GM12891 (cell line): ENCODE measurements at regions not wholly inside any gene's neighbourhood (a gene's known extent, or its start where the extent isn't known, plus 50 kb on each side); places are given as distances from the start of the nearest gene placed in this dataset.

Experiments used
- PAX5 ChIP-seq: IDR thresholded peaks from 2 replicates; pipeline ENCODE4 v1.6.1; 2011; ENCODE audit warnings: low read length, moderate library complexity, mild to moderate bottlenecking; ENCODE audit not compliant: insufficient read depth, severe bottlenecking
- POLR2A ChIP-seq: IDR thresholded peaks from 2 replicates; pipeline ENCODE4 v1.6.1; 2011; ENCODE audit warnings: low read depth, low read length, control low read depth
- POLR2AphosphoS5 ChIP-seq: IDR thresholded peaks from 2 replicates; pipeline ENCODE4 v1.6.1; 2011; ENCODE audit warnings: low read depth, low read length, control low read depth
- POU2F2 ChIP-seq: IDR thresholded peaks from 2 replicates; pipeline ENCODE4 v1.6.1; 2011; ENCODE audit warnings: low read depth, mild to moderate bottlenecking, control low read depth, low read length, moderate library complexity
- SPI1 ChIP-seq: IDR thresholded peaks from 2 replicates; pipeline ENCODE4 v1.6.1; 2011; ENCODE audit warnings: low read depth, low read length, control low read depth
- TAF1 ChIP-seq: IDR thresholded peaks from 2 replicates; pipeline ENCODE4 v1.6.1; 2011; ENCODE audit warnings: low read depth, low read length, control low read depth

DNA sequence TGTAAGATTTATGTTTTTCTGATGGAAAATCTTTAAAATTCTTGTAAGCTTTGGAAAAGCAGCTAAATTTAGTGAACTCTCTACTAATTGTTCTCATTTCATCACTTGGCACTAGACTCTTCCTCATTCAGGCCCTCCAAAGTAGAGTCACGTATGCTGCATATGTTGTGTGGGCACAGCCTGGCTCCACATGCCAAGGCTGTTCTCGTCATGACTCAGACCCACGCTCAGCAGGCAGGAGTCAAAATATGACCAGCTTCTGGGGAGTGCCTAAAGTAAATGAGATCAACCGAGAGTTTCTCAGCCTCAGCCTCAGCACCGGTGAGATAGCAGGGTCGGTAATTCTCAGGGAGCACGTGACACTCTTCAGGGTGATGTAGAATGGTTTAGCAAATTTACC is 1672.9 kb downstream of the REEP3 start:
- TF ChIP-seq POLR2A (no peak), POLR2AphosphoS5 (no peak), TAF1 (no peak), POU2F2 (no peak), SPI1 (no peak), PAX5 (no peak)
